NCI-H524 treated with DMSO at 0.1 percent for 48 hours (cell line): ENCODE measurements at regions not wholly inside any gene's neighbourhood (a gene's known extent, or its start where the extent isn't known, plus 50 kb on each side); places are given as distances from the start of the nearest gene placed in this dataset.
"Not testable (repeated sequence)": the region's sequence is repeated elsewhere in the genome, so short reads cannot be mapped to it uniquely, and the experiment has no call there.

Experiments used
- DNase-seq: peaks from one replicate; lab custom pipeline; 2025; lab: John Stamatoyannopoulos, UW

DNA sequence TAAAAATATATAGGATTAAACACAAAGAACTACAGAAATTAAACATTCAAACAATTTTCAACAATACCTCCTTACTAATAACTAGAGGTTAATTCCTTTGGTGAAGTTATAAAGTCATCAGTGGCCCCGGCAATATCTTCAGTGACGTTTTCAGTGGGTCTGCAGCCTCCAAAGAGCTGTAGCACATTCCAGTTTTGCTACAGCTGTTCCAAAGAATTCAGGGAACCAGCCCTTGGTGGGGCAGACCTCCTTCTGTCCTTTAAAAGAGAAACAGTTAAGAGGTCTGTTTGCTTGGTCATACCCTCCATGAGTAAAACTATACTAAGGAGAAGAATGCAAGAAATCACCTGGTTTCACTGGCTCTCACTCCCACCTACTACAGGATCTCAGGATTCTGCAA is 99.2 kb upstream of the ZDHHC17 start:
- DNase-seq = no peak

DNA sequence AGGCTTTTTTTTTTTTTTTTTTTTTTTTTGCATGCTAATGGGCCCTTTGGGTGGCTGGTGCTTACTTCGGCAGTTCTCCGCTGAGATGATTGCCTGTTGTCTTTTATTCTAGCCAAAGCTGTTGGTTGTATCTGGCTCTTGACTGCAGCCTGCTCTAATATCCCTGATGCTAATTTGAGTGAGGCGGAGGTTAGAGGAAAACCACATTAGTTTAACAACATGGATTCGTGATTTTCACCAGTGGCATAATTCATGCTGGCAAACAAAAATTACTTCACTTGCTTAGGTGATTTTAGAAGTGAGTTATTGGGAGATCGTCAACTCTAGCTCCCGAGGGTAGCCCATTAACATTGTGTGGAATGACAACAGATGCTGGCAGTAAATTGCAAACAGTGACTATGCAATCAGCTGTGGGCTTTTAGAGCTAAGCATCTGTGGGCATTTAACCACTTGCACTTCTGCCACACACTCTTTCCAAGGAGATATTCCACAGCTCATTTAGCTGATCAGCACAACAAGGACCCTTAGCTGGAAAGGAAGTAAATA is 97.6 kb upstream of the ZDHHC17 start:
- DNase-seq = peak; percentile 33

DNA sequence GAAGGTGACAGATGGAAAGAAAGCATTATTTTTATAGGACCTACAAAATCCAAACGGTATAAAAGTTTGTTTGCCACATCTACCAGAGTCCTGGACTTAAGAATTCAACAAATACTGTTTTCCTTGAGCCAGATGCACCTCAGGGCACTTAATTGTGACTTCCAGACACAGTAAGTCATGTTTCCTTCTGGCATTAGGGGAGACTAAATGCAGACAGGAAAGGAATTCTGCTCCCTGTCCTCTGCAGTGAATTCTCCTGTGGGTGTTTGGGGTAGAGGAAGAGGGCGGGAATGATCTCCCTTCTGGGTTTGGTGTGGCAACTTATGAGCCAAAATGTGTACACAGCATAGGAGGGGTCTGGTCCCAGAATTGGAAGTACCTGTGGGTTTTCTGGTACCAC is 93.9 kb upstream of the ZDHHC17 start:
- DNase-seq = no peak

DNA sequence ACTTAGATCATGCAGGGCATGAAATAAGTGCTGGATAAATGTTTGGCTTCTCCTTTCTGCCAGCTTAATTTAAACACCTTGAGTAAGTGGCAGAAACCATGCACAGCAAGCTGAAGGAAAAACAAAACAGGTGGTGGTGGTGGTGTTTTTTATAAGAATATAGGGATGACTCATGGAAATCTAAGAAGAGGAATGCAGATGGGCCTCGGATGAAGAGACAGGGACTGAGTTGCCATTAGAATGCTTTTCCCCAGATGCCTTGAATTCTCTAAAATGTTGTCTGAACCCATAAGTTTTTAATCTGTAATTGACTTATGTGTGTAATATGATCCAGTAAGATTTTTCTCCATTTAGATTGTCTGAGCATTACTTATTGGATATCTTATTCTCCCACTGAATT is 93.1 kb upstream of the ZDHHC17 start:
- DNase-seq = peak; percentile 26

DNA sequence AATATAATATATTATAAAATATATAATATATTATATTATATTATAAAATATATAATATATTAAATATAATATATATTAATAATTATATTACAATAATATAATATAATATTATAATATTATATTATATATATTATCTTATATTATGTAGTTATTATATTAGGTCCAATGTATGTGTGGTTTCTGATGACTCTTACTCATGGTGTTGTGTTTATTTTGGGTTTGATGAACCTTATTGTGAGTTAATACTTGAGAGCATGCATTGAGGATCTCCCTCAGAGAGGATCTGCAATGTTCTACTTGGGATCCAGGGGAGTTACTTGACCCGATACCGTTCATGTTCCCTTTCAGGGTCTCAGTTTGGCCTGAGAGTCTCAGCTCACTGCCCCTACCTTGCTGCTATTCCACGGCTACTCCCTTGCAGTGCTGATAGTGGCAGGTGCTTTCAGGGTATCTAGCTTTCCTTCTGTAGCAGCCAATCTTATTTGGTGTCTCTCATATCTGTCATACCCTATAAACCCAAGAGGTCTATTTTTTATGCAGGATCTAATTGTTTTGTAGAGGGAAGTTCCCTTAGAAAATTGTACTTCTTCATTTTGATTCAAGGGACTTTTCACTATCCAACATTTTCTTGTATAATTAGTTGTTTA is 89.1 kb upstream of the ZDHHC17 start:
- no peak for DNase-seq

DNA sequence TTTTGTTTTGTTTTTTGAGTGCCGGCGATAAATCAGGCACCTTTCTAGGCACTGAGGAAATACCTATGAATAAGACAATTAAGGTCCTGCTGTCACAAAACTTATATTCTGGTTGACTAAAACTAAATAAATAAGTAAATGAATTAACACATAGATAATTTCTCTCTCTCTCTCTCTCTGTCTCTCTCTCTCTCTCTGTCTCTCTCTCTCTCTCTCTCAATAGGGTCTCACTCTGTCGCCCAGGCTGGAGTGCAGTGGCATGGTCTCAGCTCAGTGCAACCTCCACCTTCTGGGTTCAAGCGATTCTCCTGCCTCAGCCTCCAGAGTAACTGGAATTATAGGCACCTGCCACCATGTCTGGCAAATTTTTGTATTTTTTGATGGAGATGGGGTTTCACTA is 87.7 kb upstream of the ZDHHC17 start:
- DNase-seq = not testable (repeated sequence)

DNA sequence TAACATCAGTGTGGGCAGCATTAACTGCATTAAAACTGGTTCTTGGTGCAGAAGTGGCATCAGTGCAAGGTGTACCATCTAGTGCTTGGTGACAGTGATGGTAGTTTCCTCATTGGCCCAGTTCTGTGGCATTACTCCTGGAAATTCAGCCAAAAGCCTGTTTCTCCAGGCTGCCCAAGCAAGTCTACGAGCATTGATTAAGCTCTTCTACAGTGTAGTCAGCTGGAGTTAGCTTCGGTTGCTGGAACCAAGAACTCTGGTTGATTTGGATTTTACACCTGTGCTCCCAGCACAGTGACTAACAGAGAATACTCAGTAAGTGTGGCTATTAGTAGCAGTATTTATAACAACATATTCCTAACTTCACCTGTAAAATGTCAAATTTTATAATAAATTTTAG is 84.9 kb upstream of the ZDHHC17 start:
- DNase-seq = no peak

DNA sequence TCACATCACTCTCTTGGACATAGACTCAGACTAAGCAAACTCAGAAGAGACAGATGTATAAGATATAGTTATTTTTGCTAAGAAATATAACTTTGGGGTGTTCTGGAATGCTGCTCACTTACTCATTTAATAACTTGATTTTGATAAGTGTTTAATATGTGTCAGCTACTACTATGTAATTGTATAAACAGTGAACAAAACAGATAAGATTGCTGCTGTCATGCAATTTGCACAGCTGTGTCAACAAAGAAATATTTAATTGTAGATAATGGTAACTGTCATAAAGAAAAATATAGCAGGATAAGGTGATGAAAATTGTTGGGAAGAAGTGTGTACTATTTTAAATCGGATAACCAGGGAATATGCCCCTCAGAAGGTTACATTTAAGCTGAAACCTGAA is 84.1 kb upstream of the ZDHHC17 start:
- no peak for DNase-seq

DNA sequence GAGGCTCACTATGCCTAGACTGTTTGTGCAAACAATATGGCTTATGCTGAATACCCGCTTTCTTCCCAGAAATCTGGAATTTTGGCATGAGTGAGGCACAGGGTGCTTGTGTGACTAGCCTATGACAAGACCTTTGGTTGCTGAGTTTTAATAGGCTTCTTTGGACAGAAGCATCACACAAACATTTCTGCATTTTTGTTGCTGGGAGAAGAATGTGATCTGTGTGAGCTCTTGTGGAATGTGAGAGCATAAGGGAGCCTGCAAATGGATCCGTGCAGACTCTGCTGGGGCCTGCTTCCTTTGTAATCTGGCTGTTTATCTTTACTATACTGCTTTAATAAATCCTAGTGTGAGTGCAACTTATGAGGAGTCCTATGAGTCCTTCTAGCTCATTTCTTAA is 83.0 kb upstream of the ZDHHC17 start:
- DNase-seq = no peak

DNA sequence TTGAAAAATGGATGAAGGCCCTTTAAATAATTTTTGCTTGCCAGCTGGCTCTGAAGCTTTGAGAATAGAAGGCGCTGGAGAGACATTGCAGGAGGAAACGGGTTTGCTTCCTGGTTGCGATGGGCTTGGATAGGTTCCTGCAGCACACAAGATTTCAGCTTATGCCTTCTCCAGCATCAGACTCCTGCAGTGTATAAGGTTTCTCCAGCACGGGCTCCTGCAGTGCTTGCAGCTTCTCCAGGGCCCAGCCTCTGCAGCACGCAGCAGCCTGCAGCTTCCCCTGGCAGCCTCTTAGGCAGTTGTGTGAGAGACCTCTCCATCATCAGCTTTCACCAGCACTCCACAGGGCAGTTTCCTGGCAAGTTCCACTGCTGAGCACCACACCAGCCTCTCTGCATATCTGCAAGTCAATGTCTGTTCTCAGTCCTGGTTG is 78.7 kb upstream of the ZDHHC17 start:
- DNase-seq = no peak

DNA sequence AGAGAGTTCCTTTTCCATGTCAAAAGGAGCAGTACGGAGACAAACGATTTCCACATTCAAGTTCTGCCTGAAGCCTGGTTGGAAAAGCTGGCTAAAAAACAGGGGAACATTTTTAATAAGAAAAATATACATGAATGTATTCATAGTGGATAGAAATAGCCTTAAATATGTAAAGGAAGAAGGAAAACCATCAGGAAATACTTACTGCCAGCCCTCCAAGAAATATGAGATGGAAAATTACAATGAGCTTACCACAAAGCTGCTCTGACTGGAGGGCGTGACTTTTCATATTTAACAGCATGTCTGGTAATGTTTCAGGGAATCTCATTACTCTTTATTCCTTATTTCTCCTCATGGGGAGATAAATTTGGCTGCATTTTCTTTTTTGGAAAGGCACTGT is 75.9 kb upstream of the ZDHHC17 start:
- no peak for DNase-seq

DNA sequence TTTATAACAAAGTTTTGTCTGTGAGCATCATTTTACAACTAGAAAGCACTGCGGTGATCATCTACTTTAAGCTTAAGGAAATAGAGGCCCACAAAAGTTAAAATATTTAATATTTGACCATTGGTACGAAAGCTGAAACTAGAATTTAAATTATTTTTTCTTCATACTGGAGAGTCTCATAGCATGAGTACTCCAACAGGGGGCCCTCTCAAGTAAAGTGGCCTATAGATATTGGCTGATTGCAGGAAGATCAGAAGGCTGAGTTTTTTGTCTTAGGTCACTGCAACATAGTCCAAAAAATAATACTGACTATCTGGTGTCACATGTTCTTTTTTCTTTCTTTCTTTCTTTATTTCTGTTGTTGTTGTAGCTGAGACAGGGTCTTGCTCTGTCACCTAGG is 75.3 kb upstream of the ZDHHC17 start:
- DNase-seq = no peak

DNA sequence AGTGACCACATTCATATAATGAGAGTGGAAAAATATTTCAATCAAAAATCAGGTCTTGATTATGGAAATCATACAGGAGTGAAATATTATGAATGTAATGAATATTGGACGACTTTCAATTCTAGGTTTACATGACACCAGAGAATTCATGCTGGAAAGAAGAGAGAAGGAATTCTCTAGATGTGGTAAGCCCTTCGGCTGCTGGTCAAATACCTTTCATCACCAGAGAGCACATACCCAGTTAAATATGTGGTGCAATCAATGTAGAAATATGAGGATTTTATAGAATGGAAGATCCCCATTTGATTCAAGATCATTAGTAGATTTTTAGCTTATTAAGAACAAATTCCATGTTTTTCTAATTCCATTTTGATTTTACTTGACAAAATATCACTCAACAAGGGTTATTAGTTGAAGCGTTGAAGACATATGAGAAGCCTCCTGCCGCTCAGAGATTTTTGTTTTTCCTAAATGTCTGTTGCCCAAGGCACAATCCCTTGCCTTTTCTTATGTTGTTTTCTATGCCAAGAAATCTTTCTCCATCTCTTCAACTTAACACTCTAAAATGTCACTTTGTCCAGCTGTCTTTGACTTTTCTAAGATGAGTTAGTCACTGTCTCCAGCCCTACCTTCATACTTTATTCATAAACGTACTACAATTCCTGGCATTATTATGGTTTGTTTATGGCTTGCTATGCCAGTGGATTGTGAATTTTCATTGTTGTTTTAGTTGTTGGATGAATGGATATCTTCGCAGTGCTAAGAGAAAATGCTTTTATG is 72.8 kb upstream of the ZDHHC17 start:
- DNase-seq = no peak

DNA sequence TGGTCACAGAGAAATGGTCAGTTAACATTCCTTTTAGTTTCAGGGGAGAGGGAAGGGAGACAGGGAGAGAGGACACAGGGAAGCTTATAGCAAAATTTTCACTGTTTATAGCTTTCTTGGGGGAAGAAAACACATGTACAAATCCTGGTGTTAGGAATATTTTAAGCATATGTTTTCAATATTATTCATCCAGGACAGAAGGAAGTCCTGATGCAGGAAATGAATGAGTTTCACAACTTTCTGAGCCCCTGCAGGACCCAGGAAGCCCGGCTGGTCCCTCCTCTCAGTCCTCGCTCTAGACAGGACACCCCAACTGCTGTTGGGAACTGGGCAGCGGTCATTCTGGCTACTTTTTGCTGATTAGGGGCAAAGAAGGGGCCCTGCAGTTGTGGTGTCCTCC is 71.1 kb upstream of the ZDHHC17 start:
- no peak for DNase-seq

DNA sequence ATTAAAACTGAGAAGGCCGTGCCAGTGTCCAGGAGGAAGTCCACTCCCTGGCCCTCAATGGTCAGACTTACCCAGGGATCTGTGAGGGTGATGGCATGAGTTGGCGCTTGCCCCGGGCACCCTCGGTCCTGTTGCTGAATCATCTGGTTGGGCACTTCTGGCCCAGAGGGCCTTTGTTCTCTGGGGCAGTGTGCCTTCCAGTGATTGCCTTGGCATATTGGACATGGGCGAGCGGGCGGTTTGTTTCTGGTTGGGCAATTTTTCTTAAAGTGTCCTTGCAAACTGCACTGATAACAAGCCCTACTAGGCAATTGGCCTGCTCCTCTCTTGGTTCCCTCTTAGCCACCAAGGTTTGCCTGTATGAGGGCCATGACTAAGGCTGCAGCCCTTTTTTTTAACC is 69.5 kb upstream of the ZDHHC17 start:
- no peak for DNase-seq

DNA sequence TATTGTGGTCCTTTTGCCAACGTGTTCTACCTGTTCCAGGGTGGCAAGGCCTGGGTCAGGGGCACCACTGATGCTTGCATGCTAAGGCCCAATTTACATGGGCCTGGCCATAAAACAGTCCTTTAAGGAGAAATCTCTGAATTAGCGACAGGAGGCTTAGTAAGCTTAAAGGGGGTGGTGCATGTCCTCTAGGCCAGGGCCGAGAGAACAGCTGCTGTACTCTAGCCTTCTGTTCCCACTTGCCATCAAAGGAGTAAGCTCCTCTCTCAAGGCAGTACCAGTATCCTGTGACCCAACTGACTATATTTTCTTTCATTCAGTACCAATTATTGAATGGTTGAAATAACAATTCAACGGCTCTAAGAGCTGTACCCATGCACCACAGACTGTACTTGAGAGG is 67.7 kb upstream of the ZDHHC17 start:
- DNase-seq = peak; percentile 66

DNA sequence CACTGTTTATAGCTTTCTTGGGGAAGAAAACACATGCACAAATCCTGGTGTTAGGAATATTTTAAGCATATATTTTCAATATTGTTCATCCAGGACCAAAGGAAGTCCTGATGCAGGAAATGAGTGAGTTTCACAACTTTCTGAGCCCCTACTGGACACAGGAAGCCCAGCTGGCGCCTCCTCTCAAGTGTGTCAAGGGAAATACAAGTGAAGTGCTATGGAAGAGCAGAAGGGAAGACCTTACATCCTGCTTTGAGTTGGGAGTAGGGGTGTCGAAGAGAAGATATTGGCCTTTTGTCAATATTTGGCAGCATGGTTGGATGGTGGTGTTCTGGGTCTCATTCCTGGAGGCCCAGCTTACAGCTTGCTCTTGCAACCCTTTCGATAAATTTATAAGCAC is 66.1 kb upstream of the ZDHHC17 start:
- no peak for DNase-seq

DNA sequence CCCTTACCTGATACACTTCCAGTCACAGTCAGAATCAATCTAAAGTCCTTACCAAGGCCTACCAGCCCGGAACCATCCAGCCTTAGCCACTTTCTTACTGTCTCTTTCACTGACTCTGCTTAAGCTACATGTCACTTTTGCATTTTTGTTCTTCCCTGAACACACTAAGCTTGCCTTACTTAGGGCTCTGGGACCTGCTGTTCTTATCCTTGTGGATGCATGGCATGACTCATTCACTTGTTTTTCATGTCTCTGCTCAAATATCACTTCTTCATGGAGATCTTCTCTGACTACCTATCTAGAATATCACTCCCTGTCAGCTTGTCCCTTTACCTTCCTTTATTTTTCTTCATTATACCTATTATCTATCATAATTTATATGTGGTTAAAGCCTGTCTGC is 65.6 kb upstream of the ZDHHC17 start:
- no peak for DNase-seq

DNA sequence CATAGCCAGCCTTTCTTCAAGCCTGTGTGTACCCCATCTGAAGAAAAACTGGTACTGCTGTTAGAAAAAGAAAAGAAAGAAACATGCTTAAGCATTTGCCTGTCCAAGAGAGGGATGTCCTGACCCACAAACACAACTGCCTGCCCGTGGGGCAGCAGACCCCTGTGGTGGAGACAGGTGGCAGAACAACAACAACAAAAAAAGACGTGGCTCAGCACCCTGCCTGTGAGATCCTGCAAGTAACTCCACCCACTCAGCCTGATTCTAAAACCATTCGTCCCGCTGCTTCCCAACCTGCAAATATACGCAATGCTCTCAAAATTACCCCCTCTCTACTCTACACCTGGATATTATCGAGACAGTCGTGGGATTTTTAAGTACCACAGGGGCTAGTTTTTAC is 64.9 kb upstream of the ZDHHC17 start:
- DNase-seq = no peak

DNA sequence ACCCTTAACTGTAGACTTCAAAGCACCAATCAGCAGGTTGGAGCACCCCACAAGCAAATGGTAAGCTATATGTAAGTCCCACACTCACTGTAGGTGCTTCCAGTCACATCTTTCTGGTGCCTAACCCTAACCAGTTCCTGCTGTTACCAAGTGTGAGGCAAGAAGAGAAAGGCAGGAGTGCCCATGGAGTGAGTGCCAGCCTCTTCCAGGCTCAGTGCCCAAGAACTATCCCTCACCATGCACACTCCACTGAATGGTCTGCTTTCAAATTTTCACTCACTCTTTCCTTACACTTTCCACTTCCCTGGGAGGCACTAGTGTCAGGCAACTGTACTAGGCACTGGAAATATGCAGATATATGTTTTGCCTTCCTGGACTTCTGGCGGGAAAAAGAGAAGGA is 62.2 kb upstream of the ZDHHC17 start:
- DNase-seq = no peak

DNA sequence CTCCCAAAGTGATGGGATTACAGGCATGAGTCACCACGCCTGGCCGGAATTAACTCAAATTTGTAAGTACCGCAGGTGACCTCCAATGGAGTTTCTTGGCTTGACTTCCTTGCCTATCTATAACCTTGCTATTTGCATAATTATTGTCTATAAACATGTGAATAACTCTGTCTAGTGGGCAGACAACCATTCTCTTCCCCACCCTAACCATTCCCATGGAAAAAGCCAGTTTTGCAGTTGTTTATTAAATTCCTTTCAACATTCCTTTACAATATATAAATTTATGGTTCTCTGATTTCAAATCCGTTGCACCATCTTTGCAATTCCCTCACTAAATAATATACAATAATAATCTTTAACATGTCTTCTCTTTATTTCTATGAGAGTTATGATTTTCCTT is 61.0 kb upstream of the ZDHHC17 start:
- no peak for DNase-seq

DNA sequence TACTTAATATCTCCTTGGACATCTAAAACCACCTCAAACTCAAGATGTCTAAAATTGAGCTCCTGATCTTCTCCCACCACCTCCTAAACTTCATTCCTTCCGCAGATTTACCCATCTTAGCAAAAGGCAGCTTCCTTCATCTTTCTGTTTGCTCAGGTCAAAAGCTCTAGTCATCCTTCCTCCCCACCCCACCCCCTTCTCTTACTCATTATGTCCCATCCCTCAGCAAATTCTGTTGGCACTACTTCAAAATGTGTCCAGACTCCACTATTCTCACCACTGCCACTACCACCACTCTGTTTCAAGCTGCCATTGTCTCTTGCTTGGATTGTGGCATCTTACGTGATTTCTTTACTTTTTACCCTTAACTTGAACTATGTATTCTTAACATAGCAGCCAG is 59.2 kb upstream of the ZDHHC17 start:
- no peak for DNase-seq

DNA sequence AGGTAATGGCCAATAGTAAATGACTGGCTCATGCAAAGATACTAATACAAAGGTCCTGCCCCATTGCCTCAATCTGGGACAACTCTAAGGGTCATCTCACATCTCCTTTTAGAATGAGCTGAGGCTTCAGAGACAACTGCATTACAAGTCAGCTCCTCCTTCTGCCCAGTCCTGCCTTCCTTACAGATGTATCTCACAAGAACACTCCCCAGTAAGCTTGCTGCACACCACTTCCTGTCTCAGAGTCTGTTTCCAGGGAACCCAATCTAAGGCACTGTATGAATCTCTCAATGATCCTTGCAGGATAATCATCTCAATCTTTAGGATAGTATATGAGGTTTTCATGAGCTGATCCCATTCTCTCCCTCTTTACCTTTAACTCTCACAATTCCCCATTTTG is 57.8 kb upstream of the ZDHHC17 start:
- DNase-seq = no peak

DNA sequence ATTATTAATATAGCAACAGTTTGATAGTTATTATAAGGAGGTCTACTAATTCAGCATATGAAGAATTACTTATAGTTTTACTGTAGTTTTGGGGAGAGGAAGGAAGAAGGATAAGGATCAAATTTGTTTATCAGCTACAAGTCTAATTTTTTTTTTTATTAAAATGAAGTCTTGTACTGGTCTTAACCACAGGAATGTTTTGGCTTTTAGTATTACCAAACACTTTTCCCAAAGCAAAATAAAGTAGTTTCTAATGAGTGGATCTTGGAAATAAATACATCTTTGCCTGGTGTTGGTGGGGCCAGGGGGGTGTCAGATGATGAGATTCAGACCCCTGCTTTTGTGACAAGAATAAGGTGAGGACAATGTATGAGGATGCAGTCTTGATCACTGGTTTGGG is 57.2 kb upstream of the ZDHHC17 start:
- no peak for DNase-seq
